HEK293 (cell line): ENCODE measurements at regions not wholly inside any gene's neighbourhood (a gene's known extent, or its start where the extent isn't known, plus 50 kb on each side); places are given as distances from the start of the nearest gene placed in this dataset.

Source experiments
- CTCF ChIA-PET: fragments of 350-600 bp; formaldehyde crosslinking; extraction: SDS; loops from one replicate; lab custom pipeline; 2021; ENCODE audit warnings: antibody characterized with exemption; lab: Yijun Ruan, JAX
- POLR2A ChIA-PET: fragments of 300-600 bp; formaldehyde crosslinking; extraction: SDS; loops from one replicate; lab custom pipeline; 2020; ENCODE audit warnings: antibody characterized with exemption, inconsistent platforms; lab: Yijun Ruan, JAX
- H3K27ac ChIP-seq: fragments of 200-500 bp; sonication (Bioruptor generic); 2 replicates; pipeline ENCODE4 v1.5.1; 2014; ENCODE audit warnings: low read depth, low read length, control low read depth, inconsistent platforms; ENCODE audit errors: extremely low read depth
- H3K36me3 ChIP-seq, 2 experiments: fragments of 200-500 bp in 1 of 2; sonication (Bioruptor generic) in 1 of 2; 1 replicate in 1 of 2; 2 replicates in 1 of 2; pipeline ENCODE4 v1.5.1; 2014 to 2017; ENCODE audit warnings: inconsistent platforms in 2 of 2, low read length in 2 of 2; ENCODE audit not compliant: control insufficient read depth in 2 of 2, insufficient read depth in 1 of 2
- H3K4me1 ChIP-seq: fragments of 200-500 bp; sonication (Bioruptor generic); 2 replicates; pipeline ENCODE4 v1.5.1; 2014; ENCODE audit warnings: mild to moderate bottlenecking, low read length, inconsistent platforms; ENCODE audit not compliant: control insufficient read depth, insufficient read depth
- H3K4me3 ChIP-seq: 2 replicates; pipeline ENCODE4 v1.5.1; 2011; ENCODE audit warnings: low read depth, mild to moderate bottlenecking, control low read depth, low read length, moderate library complexity
- H3K9me3 ChIP-seq: fragments of 200-500 bp; sonication (Bioruptor generic); 2 replicates; pipeline ENCODE4 v1.5.1; 2014; ENCODE audit warnings: low read depth, low read length, inconsistent platforms; ENCODE audit not compliant: control insufficient read depth, insufficient read depth
- IKZF3 ChIP-seq: fragments of 450-650 bp; IDR thresholded peaks from 2 replicates; pipeline ENCODE4 v1.5.0; 2018; ENCODE audit warnings: missing biosample characterization, mild to moderate bottlenecking, missing genetic modification characterization, moderate library complexity
- MZF1 ChIP-seq: fragments of 450-650 bp; formaldehyde crosslinking; IDR thresholded peaks from 2 replicates; pipeline ENCODE4 v1.5.1; 2017; ENCODE audit warnings: missing biosample characterization, missing genetic modification characterization, borderline replicate concordance
- PRDM1 ChIP-seq: fragments of 450-650 bp; formaldehyde crosslinking; IDR thresholded peaks from 2 replicates; pipeline ENCODE4; 2016; ENCODE audit warnings: missing biosample characterization, missing genetic modification characterization
- SCRT2 ChIP-seq: fragments of 450-650 bp; formaldehyde crosslinking; IDR thresholded peaks from 2 replicates; pipeline ENCODE4 v1.5.1; 2016; ENCODE audit warnings: missing biosample characterization, missing genetic modification characterization
- SP2 ChIP-seq: fragments of 450-650 bp; formaldehyde crosslinking; IDR thresholded peaks from 2 replicates; pipeline ENCODE4 v1.5.1; 2016; ENCODE audit warnings: missing biosample characterization, missing genetic modification characterization
- ZBTB8A ChIP-seq: fragments of 450-650 bp; formaldehyde crosslinking; IDR thresholded peaks from 2 replicates; pipeline ENCODE4 v1.5.1; 2016; ENCODE audit warnings: missing biosample characterization, missing genetic modification characterization
- ZNF121 ChIP-seq: fragments of 450-650 bp; formaldehyde crosslinking; IDR thresholded peaks from 2 replicates; pipeline ENCODE4 v1.5.1; 2016; ENCODE audit warnings: missing biosample characterization, missing genetic modification characterization
- ZNF302 ChIP-seq: fragments of 450-650 bp; formaldehyde crosslinking; IDR thresholded peaks from 2 replicates; pipeline ENCODE4 v1.5.1; 2016; ENCODE audit warnings: missing biosample characterization, missing genetic modification characterization, low read depth
- ZNF324 ChIP-seq: fragments of 450-650 bp; formaldehyde crosslinking; IDR thresholded peaks from 2 replicates; pipeline ENCODE4 v1.5.1; 2016; ENCODE audit warnings: missing biosample characterization, missing genetic modification characterization
- ZNF366 ChIP-seq: fragments of 450-650 bp; formaldehyde crosslinking; conservative IDR thresholded peaks from 2 replicates; pipeline ENCODE4 v1.5.1; 2016; ENCODE audit warnings: missing biosample characterization, missing genetic modification characterization
- ZNF391 ChIP-seq: fragments of 450-650 bp; formaldehyde crosslinking; IDR thresholded peaks from 2 replicates; pipeline ENCODE4 v1.5.1; 2016; ENCODE audit warnings: low read depth, missing biosample characterization, missing genetic modification characterization, borderline replicate concordance
- ZNF433 ChIP-seq: fragments of 450-650 bp; formaldehyde crosslinking; IDR thresholded peaks from 2 replicates; pipeline ENCODE4 v1.5.1; 2016; ENCODE audit warnings: missing biosample characterization, missing genetic modification characterization, low read depth
- ZNF571 ChIP-seq: fragments of 450-650 bp; formaldehyde crosslinking; IDR thresholded peaks from 2 replicates; pipeline ENCODE4 v1.5.0; 2017; ENCODE audit warnings: missing biosample characterization, missing genetic modification characterization
- ZNF621 ChIP-seq: fragments of 450-650 bp; formaldehyde crosslinking; IDR thresholded peaks from 2 replicates; pipeline ENCODE4 v1.5.1; 2017; ENCODE audit warnings: missing biosample characterization, missing genetic modification characterization
- ZNF629 ChIP-seq: fragments of 450-650 bp; formaldehyde crosslinking; IDR thresholded peaks from 2 replicates; pipeline ENCODE4 v1.5.1; 2017; ENCODE audit warnings: missing biosample characterization, missing genetic modification characterization
- ZNF660 ChIP-seq: fragments of 450-650 bp; IDR thresholded peaks from 2 replicates; pipeline ENCODE4 v1.5.1; 2018; ENCODE audit warnings: missing biosample characterization, mild to moderate bottlenecking, missing genetic modification characterization
- ZNF768 ChIP-seq: fragments of 450-650 bp; formaldehyde crosslinking; IDR thresholded peaks from 2 replicates; pipeline ENCODE4 v1.5.1; 2018; ENCODE audit warnings: missing biosample characterization, mild to moderate bottlenecking, missing genetic modification characterization
- ZNF776 ChIP-seq: fragments of 450-650 bp; formaldehyde crosslinking; IDR thresholded peaks from 2 replicates; pipeline ENCODE4 v1.5.0; 2017; ENCODE audit warnings: missing biosample characterization, missing genetic modification characterization, borderline replicate concordance
- ZSCAN30 ChIP-seq: fragments of 450-650 bp; IDR thresholded peaks from 2 replicates; pipeline ENCODE4 v1.5.1; 2018; ENCODE audit warnings: missing biosample characterization, mild to moderate bottlenecking, missing genetic modification characterization, moderate library complexity
- TF ChIP-seq, protein P1 (sequence below): fragments of 450-650 bp; formaldehyde crosslinking; IDR thresholded peaks from 2 replicates; pipeline ENCODE4 v1.5.1; 2016; ENCODE audit warnings: missing biosample characterization, missing genetic modification characterization
- TF ChIP-seq, protein P2 (sequence below): fragments of 450-650 bp; formaldehyde crosslinking; IDR thresholded peaks from 2 replicates; pipeline ENCODE4 v1.5.1; 2016; ENCODE audit warnings: missing biosample characterization, missing genetic modification characterization
- TF ChIP-seq, protein P3 (sequence below): fragments of 450-650 bp; formaldehyde crosslinking; IDR thresholded peaks from 2 replicates; pipeline ENCODE4 v1.5.1; 2016; ENCODE audit warnings: missing biosample characterization, missing genetic modification characterization
- TF ChIP-seq, protein P4 (sequence below): fragments of 450-650 bp; formaldehyde crosslinking; IDR thresholded peaks from 2 replicates; pipeline ENCODE4; 2016; ENCODE audit warnings: missing biosample characterization, missing genetic modification characterization
- TF ChIP-seq, protein P5 (sequence below): fragments of 450-650 bp; formaldehyde crosslinking; IDR thresholded peaks from 2 replicates; pipeline ENCODE4 v1.5.1; 2016; ENCODE audit warnings: missing biosample characterization, missing genetic modification characterization, borderline replicate concordance

DNA sequence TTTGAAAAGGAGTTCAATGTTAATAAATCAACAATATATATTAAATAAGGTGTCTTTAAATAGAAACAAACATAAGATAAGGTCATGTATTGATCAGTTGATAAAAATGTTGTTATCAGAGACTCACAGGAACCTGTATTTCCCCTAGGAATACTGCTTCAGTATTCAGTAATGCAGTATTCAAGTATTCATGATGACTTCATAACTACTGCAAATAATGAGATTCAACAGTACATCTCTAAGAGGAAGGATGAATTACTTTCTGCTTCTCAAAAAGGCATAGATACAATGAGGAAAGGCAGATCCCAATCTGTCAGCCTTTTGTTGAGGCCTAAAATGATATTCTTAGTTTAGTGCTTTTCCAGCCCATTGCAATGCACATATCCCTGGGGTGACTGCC lies 73.7 kb downstream of the MAGEB17 start (continued):
- TF ChIP-seq, protein P1, sequence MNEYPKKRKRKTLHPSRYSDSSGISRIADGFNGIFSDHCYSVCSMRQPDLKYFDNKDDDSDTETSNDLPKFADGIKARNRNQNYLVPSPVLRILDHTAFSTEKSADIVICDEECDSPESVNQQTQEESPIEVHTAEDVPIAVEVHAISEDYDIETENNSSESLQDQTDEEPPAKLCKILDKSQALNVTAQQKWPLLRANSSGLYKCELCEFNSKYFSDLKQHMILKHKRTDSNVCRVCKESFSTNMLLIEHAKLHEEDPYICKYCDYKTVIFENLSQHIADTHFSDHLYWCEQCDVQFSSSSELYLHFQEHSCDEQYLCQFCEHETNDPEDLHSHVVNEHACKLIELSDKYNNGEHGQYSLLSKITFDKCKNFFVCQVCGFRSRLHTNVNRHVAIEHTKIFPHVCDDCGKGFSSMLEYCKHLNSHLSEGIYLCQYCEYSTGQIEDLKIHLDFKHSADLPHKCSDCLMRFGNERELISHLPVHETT (tag by site-specific recombination): no peak
- no peak for TF ChIP-seq SP2 (tag by site-specific recombination)

DNA sequence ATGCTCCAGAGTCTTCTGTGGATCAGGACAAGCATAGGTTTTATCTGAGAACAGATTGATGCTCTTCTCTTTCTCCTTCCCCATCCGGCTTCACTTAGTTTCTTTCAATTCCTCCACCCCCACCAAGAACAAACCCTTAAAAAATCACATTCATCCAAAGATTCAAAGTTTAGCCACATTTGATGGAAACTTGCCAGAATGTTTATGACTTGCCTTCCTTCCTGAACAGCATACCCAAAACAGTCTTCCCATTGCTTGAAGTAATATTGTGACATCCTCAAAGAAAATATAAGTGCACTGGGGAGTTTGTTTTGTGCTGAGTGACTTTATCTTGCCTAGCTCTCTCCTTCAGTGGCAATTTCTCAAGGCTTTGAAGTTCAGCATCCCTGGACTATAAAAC lies 83.0 kb downstream of the MAGEB17 start:
- Histone ChIP-seq H3K4me1 (no peaks in the 10 kb centered on the region), H3K9me3 (no peaks in the 10 kb centered on the region), H3K36me3 (no peaks in the 10 kb centered on the region), H3K4me3 (no peak overlapping the region), H3K27ac (no peak overlapping the region)
- ChIA-PET CTCF (interaction anchor here (0.5 kb wide), 1 partner anchor 38 kb away, joined by 3 read pairs; no protein-coding TSS in a partner anchor), POLR2A (no interaction called here)
- TF ChIP-seq ZNF324 (tag by site-specific recombination) (no peak), SCRT2 (tag by site-specific recombination) (no peak), MZF1 (tag by site-specific recombination) (no peak), ZNF629 (tag by site-specific recombination) (no peak), ZNF302 (tag by site-specific recombination) (no peak)
- TF ChIP-seq, protein P2, sequence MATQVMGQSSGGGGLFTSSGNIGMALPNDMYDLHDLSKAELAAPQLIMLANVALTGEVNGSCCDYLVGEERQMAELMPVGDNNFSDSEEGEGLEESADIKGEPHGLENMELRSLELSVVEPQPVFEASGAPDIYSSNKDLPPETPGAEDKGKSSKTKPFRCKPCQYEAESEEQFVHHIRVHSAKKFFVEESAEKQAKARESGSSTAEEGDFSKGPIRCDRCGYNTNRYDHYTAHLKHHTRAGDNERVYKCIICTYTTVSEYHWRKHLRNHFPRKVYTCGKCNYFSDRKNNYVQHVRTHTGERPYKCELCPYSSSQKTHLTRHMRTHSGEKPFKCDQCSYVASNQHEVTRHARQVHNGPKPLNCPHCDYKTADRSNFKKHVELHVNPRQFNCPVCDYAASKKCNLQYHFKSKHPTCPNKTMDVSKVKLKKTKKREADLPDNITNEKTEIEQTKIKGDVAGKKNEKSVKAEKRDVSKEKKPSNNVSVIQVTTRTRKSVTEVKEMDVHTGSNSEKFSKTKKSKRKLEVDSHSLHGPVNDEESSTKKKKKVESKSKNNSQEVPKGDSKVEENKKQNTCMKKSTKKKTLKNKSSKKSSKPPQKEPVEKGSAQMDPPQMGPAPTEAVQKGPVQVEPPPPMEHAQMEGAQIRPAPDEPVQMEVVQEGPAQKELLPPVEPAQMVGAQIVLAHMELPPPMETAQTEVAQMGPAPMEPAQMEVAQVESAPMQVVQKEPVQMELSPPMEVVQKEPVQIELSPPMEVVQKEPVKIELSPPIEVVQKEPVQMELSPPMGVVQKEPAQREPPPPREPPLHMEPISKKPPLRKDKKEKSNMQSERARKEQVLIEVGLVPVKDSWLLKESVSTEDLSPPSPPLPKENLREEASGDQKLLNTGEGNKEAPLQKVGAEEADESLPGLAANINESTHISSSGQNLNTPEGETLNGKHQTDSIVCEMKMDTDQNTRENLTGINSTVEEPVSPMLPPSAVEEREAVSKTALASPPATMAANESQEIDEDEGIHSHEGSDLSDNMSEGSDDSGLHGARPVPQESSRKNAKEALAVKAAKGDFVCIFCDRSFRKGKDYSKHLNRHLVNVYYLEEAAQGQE (tag by site-specific recombination): no peak

DNA sequence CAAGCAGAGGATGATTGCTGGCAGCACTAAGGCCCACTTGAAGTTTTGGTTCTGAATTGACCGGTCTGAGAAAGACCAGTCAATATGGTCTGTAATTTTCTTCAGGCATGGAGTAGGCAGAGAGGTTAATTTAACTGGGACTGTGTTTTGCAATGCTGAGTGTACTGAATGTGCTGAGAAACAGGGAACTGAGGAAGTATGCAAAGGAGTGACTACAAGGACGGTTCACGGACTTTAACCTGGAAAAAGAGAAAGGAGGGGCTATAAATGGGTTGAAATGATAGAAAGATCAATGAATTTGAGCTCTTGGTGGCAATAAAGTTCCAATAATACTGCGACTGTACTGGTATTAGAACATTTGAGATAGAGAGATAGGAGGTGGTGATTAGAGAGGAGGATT lies 84.5 kb downstream of the MAGEB17 start:
- H3K4me1 ChIP-seq: no peaks in the 10 kb centered on the region
- no peak for TF ChIP-seq ZNF768 (tag by site-specific recombination)
- TF ChIP-seq ZNF366: no peak
- TF ChIP-seq ZNF121 (tag by site-specific recombination): no peak
- no peak for TF ChIP-seq IKZF3 (tag by site-specific recombination)
- TF ChIP-seq, protein P3, sequence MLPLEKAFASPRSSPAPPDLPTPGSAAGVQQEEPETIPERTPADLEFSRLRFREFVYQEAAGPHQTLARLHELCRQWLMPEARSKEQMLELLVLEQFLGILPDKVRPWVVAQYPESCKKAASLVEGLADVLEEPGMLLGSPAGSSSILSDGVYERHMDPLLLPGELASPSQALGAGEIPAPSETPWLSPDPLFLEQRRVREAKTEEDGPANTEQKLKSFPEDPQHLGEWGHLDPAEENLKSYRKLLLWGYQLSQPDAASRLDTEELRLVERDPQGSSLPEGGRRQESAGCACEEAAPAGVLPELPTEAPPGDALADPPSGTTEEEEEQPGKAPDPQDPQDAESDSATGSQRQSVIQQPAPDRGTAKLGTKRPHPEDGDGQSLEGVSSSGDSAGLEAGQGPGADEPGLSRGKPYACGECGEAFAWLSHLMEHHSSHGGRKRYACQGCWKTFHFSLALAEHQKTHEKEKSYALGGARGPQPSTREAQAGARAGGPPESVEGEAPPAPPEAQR: no peak
- no peak for TF ChIP-seq ZNF571 (tag by site-specific recombination)
- no peak for TF ChIP-seq PRDM1 (tag by site-specific recombination)
- no peak for TF ChIP-seq ZNF621 (tag by site-specific recombination)
- TF ChIP-seq ZNF433 (tag by site-specific recombination): no peak
- TF ChIP-seq ZNF391 (tag by site-specific recombination): no peak
- no peak for TF ChIP-seq ZNF660 (tag by site-specific recombination)
- TF ChIP-seq, protein P4, sequence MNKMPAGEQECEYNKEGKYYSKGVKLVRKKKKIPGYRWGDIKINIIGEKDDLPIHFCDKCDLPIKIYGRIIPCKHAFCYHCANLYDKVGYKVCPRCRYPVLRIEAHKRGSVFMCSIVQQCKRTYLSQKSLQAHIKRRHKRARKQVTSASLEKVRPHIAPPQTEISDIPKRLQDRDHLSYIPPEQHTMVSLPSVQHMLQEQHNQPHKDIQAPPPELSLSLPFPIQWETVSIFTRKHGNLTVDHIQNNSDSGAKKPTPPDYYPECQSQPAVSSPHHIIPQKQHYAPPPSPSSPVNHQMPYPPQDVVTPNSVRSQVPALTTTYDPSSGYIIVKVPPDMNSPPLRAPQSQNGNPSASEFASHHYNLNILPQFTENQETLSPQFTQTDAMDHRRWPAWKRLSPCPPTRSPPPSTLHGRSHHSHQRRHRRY (tag by site-specific recombination): no peak
- TF ChIP-seq ZSCAN30 (tag by site-specific recombination): no peak
- no peak for TF ChIP-seq ZBTB8A (tag by site-specific recombination)
- TF ChIP-seq ZNF776 (tag by site-specific recombination): no peak
- TF ChIP-seq, protein P5, sequence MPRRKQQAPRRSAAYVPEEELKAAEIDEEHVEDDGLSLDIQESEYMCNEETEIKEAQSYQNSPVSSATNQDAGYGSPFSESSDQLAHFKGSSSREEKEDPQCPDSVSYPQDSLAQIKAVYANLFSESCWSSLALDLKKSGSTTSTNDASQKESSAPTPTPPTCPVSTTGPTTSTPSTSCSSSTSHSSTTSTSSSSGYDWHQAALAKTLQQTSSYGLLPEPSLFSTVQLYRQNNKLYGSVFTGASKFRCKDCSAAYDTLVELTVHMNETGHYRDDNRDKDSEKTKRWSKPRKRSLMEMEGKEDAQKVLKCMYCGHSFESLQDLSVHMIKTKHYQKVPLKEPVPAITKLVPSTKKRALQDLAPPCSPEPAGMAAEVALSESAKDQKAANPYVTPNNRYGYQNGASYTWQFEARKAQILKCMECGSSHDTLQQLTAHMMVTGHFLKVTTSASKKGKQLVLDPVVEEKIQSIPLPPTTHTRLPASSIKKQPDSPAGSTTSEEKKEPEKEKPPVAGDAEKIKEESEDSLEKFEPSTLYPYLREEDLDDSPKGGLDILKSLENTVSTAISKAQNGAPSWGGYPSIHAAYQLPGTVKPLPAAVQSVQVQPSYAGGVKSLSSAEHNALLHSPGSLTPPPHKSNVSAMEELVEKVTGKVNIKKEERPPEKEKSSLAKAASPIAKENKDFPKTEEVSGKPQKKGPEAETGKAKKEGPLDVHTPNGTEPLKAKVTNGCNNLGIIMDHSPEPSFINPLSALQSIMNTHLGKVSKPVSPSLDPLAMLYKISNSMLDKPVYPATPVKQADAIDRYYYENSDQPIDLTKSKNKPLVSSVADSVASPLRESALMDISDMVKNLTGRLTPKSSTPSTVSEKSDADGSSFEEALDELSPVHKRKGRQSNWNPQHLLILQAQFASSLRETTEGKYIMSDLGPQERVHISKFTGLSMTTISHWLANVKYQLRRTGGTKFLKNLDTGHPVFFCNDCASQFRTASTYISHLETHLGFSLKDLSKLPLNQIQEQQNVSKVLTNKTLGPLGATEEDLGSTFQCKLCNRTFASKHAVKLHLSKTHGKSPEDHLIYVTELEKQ (tag by site-specific recombination): no peak
- TF ChIP-seq, all 188 proteins: peak for 0
- no peak overlapping the region for H3K4me3 ChIP-seq
- no peaks in the 10 kb centered on the region for H3K9me3 ChIP-seq
- H3K36me3 ChIP-seq: no peaks in the 10 kb centered on the region
- ChIA-PET POLR2A (no interaction called here), CTCF (no interaction called here)
- no peak overlapping the region for H3K27ac ChIP-seq
